ENCODE measurements at regions not wholly inside any gene's neighbourhood (a gene's known extent, or its start where the extent isn't known, plus 50 kb on each side); places are given as distances from the start of the nearest gene placed in this dataset.

- H3K4me3 ChIP-seq (ENCODE audit: low read depth, low read length) = no peak overlapping the region
- no peak for DNase-seq (ENCODE audit: low read depth)
- TF ChIP-seq CTCF (conservative IDR thresholded peaks at IDR 0.05; ENCODE audit: low read depth, low read length) = peak; percentile 24
These were observed 167.7 kb upstream of the MPDZ start for GRCh38 chr9:13446938-13447842.

- H3K4me3 ChIP-seq (ENCODE audit: low read depth, low read length) = no peak overlapping the region
- TF ChIP-seq CTCF (conservative IDR thresholded peaks at IDR 0.05; ENCODE audit: low read depth, low read length) = no peak
- no peak for DNase-seq (ENCODE audit: low read depth)
These were observed 166.9 kb upstream of the MPDZ start for GRCh38 chr9:13446286-13446937.

GRCh38 chr9:13445103-13445500 is 165.6 kb upstream of the MPDZ start:
- H3K4me3 ChIP-seq (ENCODE audit: low read depth, low read length) = no peak overlapping the region
- DNase-seq (ENCODE audit: low read depth) = no peak
- no peak for TF ChIP-seq CTCF (conservative IDR thresholded peaks at IDR 0.05; ENCODE audit: low read depth, low read length)

GRCh38 chr9:13444245-13445102 is 165.0 kb upstream of the MPDZ start:
- TF ChIP-seq CTCF (conservative IDR thresholded peaks at IDR 0.05; ENCODE audit: low read depth, low read length) = no peak
- DNase-seq (ENCODE audit: low read depth) = no peak
- no peak overlapping the region for H3K4me3 ChIP-seq (ENCODE audit: low read depth, low read length)

GRCh38 chr9:13443346-13444244 is 164.1 kb upstream of the MPDZ start:
- no peak overlapping the region for H3K4me3 ChIP-seq (ENCODE audit: low read depth, low read length)
- TF ChIP-seq CTCF (conservative IDR thresholded peaks at IDR 0.05; ENCODE audit: low read depth, low read length) = no peak
- DNase-seq (ENCODE audit: low read depth) = no peak

All from choroid plexus epithelial cell (primary cell).